Astrocyte of the cerebellum (primary cell): ENCODE measurements at regions not wholly inside any gene's neighbourhood (a gene's known extent, or its start where the extent isn't known, plus 50 kb on each side); places are given as distances from the start of the nearest gene placed in this dataset.

ENCODE experiments used
- DNase-seq: peaks from one replicate; pipeline ENCODE4 v3.0.0-alpha.2; 2011; ENCODE audit warnings: low read depth
- H3K4me3 ChIP-seq: 2 replicates; pipeline ENCODE4 v1.5.1; 2011; ENCODE audit warnings: mild to moderate bottlenecking, low read depth, low read length, moderate library complexity
- in situ Hi-C: cut with HindIII; loops from 2 replicates; pipeline ENCODE4 v1.10.0; 2017; ENCODE audit warnings: low sequenced_read_pairs
- TF ChIP-seq, protein P1 (sequence below): IDR thresholded peaks from 2 replicates; pipeline ENCODE4 v1.5.1; 2012; ENCODE audit warnings: low read length, low read depth, moderate library complexity, mild to moderate bottlenecking; ENCODE audit errors: missing control alignments

GRCh38 chr3:168322941-168323340 lies 227.2 kb upstream of the GOLIM4 start:
- DNase-seq, result no peak
- H3K4me3 ChIP-seq, result no peak overlapping the region
- TF ChIP-seq, protein P1, sequence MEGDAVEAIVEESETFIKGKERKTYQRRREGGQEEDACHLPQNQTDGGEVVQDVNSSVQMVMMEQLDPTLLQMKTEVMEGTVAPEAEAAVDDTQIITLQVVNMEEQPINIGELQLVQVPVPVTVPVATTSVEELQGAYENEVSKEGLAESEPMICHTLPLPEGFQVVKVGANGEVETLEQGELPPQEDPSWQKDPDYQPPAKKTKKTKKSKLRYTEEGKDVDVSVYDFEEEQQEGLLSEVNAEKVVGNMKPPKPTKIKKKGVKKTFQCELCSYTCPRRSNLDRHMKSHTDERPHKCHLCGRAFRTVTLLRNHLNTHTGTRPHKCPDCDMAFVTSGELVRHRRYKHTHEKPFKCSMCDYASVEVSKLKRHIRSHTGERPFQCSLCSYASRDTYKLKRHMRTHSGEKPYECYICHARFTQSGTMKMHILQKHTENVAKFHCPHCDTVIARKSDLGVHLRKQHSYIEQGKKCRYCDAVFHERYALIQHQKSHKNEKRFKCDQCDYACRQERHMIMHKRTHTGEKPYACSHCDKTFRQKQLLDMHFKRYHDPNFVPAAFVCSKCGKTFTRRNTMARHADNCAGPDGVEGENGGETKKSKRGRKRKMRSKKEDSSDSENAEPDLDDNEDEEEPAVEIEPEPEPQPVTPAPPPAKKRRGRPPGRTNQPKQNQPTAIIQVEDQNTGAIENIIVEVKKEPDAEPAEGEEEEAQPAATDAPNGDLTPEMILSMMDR, result no peak
- in situ Hi-C loops, result no loop called here

DNA sequence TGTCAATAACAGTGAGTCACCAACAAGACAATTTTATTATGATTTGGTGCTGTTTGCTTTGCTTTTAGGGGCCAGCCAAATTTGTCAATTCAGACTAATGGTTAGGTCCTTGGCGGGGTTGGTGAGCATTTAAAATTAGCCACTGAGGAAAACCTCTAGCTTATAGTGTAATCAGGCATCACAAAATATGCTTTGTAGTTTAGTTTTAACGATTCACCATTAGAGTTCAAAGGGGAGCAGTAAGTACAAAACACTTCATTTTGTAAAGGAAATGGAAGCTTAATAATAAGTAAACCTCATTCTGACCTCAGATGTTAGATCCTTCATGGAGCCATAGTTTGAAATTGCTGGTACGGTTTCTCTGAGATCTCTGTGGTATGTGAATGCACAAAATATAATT lies 218.4 kb upstream of the GOLIM4 start:
- H3K4me3 ChIP-seq, result no peak overlapping the region
- no peak for DNase-seq
- in situ Hi-C loops, result no loop called here
- TF ChIP-seq, protein P1, result no peak

DNA sequence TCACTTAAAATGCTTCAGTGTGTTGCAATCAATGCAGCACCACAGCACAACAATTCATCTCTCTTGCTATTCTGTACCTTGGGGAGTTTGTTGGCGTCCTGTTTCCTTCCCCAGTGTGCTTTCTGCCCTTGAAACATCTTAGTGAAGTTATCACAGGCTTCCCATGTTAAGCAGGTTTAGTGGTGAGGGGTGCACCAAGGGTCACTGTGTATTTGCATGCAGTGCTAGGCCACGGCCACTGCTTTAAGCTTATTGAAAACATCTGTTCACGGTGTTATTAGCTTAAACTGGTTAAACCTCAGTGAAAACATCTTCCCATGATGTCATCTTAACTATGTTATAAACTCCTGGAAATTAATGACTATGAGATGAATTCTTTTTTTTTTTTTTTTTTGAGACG lies 217.3 kb upstream of the GOLIM4 start:
- no peak for DNase-seq
- H3K4me3 ChIP-seq, result no peak overlapping the region
- in situ Hi-C loops, result no loop called here
- TF ChIP-seq, protein P1, result no peak

GRCh38 chr3:168307893-168308292 lies 212.2 kb upstream of the GOLIM4 start:
- DNase-seq, result no peak
- no peak overlapping the region for H3K4me3 ChIP-seq
- in situ Hi-C loops, result no loop called here
- TF ChIP-seq, protein P1, result no peak

GRCh38 chr3:168295027-168295426 lies 199.3 kb upstream of the GOLIM4 start:
- in situ Hi-C loops, result no loop called here
- DNase-seq, result no peak
- H3K4me3 ChIP-seq, result no peak overlapping the region
- TF ChIP-seq, protein P1, result no peak

GRCh38 chr3:168292296-168292695 lies 196.6 kb upstream of the GOLIM4 start:
- TF ChIP-seq, protein P1, result no peak
- no peak for DNase-seq
- in situ Hi-C loops, result no loop called here
- no peak overlapping the region for H3K4me3 ChIP-seq
